GM12892 (cell line): ENCODE measurements at regions not wholly inside any gene's neighbourhood (a gene's known extent, or its start where the extent isn't known, plus 50 kb on each side); places are given as distances from the start of the nearest gene placed in this dataset.
"Not testable (repeated sequence)": the region's sequence is repeated elsewhere in the genome, so short reads cannot be mapped to it uniquely, and the experiment has no call there.

Experiments used
- POLR2A ChIP-seq: IDR thresholded peaks from 2 replicates; pipeline ENCODE4 v1.6.1; 2011; ENCODE audit warnings: low read depth, low read length, control low read depth
- POLR2AphosphoS5 ChIP-seq: IDR thresholded peaks from 2 replicates; pipeline ENCODE4 v1.6.1; 2011; ENCODE audit warnings: low read depth, low read length, control low read depth
- TAF1 ChIP-seq: IDR thresholded peaks from 2 replicates; pipeline ENCODE4 v1.6.1; 2011; ENCODE audit warnings: low read depth, mild to moderate bottlenecking, control low read depth, low read length, borderline replicate concordance

- not testable (repeated sequence) for TF ChIP-seq POLR2AphosphoS5, TAF1, POLR2A
Measured at GRCh38 chr11:97076666-97077065, 686.9 kb downstream of the JRKL start.
